NCI-H1105 treated with DMSO at 0.1 percent for 48 hours (cell line): ENCODE measurements at regions not wholly inside any gene's neighbourhood (a gene's known extent, or its start where the extent isn't known, plus 50 kb on each side); places are given as distances from the start of the nearest gene placed in this dataset.
A peak's percentile ranks its signal among the peaks of the same experiment; 100 is the strongest.
"Not testable (repeated sequence)": the region's sequence is repeated elsewhere in the genome, so short reads cannot be mapped to it uniquely, and the experiment has no call there.

Experiments used
- DNase-seq: peaks from one replicate; lab custom pipeline; 2025; lab: John Stamatoyannopoulos, UW

DNA sequence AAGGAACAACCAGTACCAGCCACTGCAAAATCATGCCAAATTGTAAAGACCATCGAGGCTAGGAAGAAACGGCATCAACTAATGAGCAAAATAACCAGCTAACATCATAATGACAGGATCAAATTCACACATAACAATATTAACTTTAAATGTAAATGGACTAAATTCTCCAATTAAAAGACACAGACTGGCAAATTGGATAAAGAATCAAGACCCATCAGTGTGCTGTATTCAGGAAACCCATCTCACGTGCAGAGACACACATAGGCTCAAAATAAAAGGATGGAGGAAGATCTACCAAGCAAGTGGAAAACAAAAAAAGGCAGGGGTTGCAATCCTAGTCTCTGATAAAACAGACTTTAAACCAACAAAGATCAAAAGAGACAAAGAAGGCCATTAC, 97.6 kb downstream of the GPX5 start:
- DNase-seq: not testable (repeated sequence)

GRCh38 chr6:28626386-28626785, 100.7 kb downstream of the GPX5 start:
- not testable (repeated sequence) for DNase-seq

DNA sequence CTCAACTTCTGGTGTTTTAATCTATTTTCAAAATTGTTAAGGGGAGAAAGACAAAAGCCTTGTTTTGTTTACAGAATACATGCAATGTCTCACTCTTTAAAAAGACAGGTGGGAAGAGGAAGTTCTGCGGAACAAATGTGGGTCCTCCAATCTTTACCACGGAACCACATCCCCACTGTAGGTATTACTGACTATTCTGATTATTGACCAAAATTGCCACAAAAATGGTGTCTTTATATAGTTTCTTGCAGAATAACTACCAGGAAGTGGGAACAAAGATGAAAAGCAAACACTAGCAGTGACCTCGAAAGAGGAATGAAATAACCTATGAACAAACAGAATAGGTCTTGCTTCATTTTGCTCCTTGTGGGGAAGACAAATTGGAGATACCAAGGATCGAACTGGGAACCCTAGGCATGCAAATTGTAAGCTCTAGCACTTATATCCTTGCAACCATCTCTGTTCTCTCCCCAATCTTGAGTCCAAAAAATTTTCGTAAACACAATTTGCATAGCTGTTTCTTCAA, 106.7 kb downstream of the GPX5 start:
- no peak for DNase-seq

DNA sequence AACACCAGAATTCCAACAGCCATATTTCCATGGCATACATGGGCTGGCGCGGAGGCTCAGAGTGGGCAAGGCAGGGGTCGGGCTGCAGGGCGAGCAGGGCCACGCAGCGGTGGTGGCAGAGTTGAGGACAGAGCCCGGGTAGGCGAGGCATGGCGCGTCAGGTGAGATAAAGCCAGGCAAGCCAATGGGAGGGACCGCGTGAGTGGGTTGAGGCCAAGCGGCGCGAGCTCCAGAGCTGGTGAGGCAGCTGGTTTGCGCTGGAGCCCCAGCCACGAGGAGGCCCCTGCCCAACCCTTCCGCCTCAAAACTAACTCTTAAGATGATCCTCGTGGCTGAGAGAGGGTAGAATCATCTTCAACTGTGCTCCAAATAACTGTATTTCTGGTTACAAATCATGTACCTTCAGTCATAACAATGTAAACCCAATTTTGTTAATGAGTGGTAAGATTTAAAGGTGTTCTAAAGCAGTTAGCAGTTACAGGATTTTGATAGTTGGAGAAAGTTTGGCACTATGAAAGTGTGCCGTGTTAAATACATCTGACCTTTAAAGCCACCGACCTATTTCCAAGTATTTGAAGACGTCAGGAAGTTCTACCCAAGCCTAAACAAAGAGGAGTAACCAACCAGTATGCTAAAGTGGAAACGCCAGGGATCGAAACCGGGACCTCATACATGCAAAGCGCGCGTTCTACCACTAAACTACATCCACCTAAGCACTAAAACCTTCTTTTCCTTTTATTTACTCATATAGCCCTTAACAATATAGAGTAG, 107.9 kb downstream of the GPX5 start:
- DNase-seq: no peak

DNA sequence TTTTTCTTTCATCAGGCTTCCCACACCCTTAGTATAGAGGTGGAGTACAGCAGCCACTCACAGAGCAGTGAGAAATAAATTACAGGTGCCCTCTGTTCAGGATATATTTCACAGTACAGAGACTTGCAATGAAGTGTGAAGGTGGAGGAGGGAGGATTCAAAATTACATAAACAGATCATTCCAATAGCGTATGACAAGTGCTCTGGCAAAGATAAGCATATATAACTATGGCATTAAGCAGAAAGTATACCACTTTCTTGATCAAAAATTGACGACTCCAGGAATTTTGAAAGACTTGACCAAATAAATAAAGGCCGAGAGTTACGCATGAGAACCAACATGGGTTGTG, 108.7 kb downstream of the GPX5 start:
- DNase-seq: no peak

DNA sequence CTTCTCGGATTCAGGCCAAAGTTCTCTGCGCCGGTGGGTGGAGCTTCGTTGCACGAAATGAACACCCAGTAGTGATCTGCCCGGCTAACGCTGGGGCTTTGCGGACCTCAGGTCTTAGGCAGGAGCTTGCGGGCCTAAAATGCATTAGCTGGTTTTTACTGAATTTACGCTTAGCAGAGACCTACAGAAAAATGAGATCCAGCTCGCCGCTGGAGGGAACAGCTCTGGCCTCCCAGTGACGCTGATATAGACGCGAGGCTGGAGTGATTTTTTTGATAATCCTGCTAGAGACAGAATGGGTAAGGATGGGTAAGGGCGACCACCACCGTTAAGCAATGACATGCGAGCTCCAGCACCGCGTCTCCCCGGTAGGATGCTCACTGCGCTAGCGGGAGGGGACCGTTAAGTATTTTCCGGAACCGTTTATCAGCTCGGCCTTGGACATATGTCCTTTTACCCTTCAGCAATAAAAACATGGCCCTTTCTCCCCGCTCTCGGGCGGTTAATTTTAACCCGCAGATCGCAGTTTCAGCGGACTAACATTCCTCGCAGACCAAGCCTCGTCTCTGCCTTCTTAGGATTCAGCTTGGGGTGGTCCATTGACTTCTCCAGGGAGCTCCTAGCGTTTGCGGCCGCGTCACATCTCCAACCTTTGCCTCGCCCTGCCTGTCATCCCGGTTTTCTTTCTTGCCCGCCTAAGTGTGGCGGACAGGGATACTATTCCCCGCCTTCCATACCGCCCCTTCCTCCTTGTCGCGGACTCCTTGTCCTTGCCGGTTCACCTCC, 109.3 kb downstream of the GPX5 start:
- DNase-seq: no peak

- DNase-seq: no peak
These were observed 110.0 kb downstream of the GPX5 start for GRCh38 chr6:28635547-28636158.

- DNase-seq: no peak
These were observed 113.2 kb downstream of the GPX5 start for GRCh38 chr6:28638787-28639430.

DNA sequence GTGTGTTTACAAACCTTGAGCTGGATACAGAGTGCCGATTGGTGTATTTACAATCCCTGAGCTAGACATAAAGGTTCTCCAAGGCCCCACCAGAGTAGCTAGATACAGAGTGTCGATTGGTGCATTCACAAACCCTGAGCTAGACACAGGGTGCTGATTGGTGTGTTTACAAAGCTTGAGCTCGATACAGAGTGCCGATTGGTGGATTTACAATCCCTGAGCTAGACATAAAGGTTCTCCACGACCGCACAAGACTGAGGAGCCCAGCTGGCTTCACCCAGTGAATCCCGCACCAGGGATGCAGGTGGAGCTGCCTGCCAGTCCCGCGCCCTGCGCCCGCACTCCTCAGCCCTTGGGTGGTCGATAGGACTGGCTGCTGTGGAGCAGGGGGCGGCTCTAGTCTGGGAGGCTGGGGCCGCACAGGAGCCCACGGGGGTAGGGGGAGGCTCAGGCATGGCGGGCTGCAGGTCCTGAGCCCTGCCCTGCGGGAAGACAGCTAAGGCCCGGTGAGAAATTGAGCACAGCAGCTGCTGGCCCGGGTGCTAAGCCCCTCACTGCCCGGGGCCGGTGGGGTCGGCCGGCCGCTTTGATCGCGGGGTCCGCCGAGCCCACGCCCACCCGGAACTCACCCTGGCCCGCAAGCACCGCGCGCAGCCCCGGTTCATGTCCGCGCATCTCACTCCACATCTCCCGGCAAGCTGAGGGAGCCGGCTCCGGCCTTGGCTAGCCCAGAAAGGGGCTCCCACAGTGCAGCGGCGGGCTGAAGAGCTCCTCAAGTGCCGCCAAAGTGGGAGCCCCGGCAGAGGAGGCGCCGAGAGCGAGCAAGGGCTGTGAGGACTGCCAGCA, 114.0 kb downstream of the GPX5 start:
- not testable (repeated sequence) for DNase-seq

GRCh38 chr6:28643017-28643740, 117.5 kb downstream of the GPX5 start:
- DNase-seq: no peak

DNA sequence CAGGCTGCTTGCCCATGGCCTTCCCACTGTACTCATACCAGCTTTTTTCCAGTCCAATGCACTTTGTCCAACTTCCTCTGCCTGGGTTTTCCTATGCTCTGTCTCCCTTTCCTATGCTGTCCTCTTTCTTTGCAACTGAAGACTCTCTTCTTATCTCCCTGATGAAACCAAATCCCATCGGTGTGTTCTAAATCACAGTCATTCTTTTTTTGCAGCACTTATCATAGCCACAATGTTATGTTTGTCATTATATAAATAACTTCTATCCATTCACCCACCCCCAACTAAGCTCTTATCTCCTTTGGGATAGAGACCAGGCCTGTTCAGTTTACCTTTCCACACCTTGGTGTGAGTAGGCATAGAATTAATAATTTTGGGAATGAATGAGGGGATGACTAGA, 121.0 kb downstream of the GPX5 start:
- DNase-seq: no peak

DNA sequence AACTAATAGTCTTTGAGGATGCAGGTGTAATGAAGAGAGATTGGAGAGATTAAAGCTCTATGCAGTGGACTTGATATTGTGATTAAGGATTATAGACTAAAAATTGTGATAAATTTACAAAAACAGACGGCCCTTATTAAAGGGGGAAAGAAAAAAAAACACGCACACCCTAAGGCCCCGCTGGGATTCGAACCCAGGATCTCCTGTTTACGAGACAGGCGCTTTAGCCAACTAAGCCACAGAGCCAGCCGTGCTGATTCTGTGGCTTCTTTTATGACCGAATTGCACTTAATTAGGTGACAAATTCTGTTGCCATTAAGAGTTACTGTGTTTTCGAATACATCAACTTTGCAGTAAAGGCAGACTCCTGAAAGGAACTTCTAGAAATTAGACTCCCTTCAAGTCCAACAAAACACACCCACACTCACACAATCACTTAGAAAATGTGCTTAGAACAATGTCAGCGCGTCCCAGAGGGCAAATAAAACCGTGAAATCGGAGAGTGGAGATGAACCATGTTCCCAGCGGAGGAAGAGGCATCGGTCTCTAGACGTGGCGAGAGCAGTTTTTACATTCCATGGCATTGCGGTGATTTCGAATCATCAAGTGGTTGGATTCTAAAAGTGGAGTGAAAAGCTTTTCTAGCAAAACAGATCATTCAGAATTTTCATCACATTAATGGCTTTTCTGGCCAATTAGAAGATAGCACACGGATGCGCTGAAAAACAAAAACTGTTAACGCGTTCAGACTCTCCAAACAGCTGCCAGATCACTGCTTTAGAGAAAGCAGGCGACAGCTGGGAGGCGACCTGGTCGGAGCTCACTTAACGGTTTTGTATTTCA, 122.6 kb downstream of the GPX5 start:
- peak; percentile 82 for DNase-seq

- no peak for DNase-seq
These were observed 123.2 kb downstream of the GPX5 start for GRCh38 chr6:28648878-28649375.

DNA sequence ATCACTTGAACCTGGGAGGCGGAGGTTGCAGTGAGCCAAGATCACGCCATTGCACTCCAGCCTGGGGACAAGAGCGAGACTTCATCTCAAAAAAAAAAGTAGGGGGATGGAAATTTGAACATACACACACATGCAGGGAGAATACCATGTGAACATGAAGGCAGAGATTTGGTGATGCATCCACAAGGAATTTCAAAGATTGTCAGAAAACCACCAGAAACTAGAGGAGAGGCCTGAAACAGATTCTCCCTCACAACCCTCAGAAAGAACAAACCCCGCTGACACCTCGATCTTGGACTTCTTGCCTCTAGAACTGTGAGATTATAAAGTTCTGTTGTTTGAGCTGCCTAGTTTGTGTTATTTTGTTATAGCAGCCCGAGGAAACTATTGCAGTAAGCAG, 125.5 kb downstream of the GPX5 start:
- DNase-seq: no peak

GRCh38 chr6:28653876-28654275, 128.2 kb downstream of the GPX5 start:
- no peak for DNase-seq

GRCh38 chr6:28655164-28655563, 129.5 kb downstream of the GPX5 start:
- DNase-seq: no peak

- DNase-seq: no peak
These were observed 131.0 kb downstream of the GPX5 start for GRCh38 chr6:28656715-28657114.

- DNase-seq: no peak
These were observed 131.7 kb downstream of the GPX5 start for GRCh38 chr6:28657381-28657768.

GRCh38 chr6:28657769-28658465, 132.2 kb downstream of the GPX5 start:
- peak; percentile 50 for DNase-seq
